Right ventricle myocardium inferior (tissue), 1 donor: ENCODE measurements at regions not wholly inside any gene's neighbourhood (a gene's known extent, or its start where the extent isn't known, plus 50 kb on each side); places are given as distances from the start of the nearest gene placed in this dataset.
"Not testable (repeated sequence)": the region's sequence is repeated elsewhere in the genome, so short reads cannot be mapped to it uniquely, and the experiment has no call there.

ENCODE experiments used
- ATAC-seq: fragments of 200-7000 bp; cut with Tn5 transposase; one replicate; pipeline ENCODE4 v1.9.1; 2020; ENCODE audit warnings: mild to moderate bottlenecking, moderate library complexity
- DNase-seq: peaks from one replicate; pipeline ENCODE4 v3.0.0; 2021; ENCODE audit errors: missing footprints
- intact Hi-C: fragments of 100-400 bp; cut with DNase I; formaldehyde crosslinking; loops from one replicate; pipeline ENCODE4 v1.11.0; 2022
- donor health status: DM: no; HTN: yes; CAD: no; lungs with severe emphysema.

DNA sequence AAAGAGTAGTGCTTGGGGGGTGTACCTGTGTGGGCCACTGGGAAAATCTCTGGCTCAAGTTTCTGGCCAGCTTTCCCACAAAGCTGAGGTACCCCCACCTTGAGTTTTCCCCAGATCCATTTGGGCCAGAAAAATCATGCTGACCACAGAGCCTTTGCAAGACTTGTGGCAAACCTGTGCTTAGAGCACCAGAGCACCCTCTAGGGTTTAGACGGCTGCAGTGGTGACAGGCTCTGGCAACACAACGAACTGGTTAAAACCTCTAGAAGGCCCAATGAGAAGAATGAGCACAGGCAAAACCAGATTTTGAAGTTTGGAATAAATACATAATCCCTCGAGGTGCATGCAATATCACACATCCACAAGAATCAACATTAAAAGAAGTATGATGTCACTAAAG lies 290.7 kb upstream of the FOLH1 start:
- DNase-seq (no peak), ATAC-seq (no peak)

DNA sequence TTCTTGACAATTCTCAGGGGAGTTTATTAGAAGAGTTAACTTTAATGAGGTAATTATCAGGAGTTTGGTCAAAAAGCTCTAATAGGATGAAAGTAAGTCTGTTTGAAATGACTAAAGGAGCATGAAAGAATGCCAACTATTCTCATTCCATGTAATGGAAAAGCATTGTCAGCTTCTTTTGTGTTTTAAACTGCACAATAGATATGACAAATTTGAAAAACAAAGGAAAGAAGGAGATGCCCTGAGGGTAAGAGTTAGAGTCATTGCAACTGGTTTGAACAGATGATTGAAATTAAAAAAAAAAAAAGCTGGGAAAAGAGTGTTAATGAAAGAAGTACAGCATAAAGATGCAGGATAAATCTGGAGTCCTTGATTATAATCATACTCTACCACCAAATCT lies 296.8 kb upstream of the FOLH1 start:
- intact Hi-C loops = no loop called here
- no peak for DNase-seq
- no peak for ATAC-seq

More for the DNA sequence above, 290.7 kb upstream of the FOLH1 start:
- intact Hi-C loops = no loop called here

DNA sequence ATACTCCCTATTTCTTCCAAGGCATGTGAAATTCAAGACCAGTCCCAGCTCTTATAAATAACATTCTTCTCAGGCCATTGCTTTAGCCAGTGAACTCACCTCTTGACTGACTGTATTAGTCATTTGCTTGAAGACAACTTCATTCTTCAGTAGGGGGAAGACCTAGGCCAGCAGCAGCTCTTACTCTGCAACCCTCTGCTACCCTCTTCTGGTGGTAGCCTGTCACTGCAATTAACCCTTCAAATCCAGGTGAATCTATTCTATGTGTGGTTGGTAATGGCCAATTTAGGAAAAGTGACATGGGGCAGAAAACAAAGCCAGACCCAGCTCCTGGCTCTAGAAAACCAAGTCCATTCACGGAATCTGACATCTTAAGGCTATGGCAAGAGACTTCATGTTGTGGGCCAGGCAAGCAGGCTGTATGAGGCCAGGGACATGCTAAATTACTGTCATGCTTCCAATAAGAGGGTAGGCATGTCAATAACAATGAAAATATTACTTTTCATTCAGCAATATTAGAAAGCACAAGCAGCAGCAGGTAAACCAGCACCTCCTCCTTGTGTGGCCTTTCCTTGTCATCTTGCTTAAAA lies 317.9 kb upstream of the FOLH1 start:
- not testable (repeated sequence) for DNase-seq
- intact Hi-C loops = loop anchor here (5.0 kb wide), 1 partner anchor 294 kb away; no protein-coding TSS in a partner anchor
- peak; percentile 48 for ATAC-seq

DNA sequence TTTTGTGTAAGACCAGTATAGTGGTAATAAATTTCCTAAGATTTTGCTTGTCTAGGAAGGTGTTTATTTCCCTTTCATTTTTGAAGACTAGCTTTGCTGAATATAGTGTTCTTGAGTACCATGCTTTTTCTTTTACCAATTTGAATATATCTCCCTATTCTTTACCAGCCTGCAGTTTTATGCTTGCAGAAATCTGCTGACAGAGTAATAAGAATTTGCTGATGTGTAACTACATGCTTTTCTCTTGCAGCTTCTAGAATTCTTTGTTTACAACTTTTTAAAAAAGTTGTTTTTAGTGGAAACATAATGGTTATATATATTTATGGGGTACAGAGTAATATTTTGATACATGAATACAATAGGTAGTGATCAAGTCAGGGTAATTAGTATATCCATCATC lies 324.8 kb upstream of the FOLH1 start:
- intact Hi-C loops = no loop called here
- DNase-seq (no peak), ATAC-seq (no peak)

DNA sequence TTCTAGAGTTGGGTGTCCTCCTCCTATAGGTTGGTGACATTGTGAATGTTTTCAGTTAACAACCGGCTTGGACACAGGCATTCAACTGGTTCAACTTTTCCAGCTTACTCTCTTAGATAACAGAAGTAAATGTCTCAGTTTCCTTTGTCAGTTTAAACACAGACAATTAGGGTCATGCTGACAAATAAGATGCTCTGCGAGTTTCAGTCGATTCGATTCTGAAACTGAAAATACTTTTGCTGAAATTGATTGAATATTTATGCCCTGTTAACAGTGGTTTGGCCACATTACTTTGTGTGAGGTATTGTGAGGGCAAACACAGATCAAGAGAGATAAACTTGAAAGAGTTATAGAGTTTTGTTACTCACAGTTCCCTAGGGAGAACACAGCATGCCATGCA lies 330.5 kb upstream of the FOLH1 start:
- ATAC-seq, DNase-seq, intact Hi-C loops: not testable (repeated sequence)

DNA sequence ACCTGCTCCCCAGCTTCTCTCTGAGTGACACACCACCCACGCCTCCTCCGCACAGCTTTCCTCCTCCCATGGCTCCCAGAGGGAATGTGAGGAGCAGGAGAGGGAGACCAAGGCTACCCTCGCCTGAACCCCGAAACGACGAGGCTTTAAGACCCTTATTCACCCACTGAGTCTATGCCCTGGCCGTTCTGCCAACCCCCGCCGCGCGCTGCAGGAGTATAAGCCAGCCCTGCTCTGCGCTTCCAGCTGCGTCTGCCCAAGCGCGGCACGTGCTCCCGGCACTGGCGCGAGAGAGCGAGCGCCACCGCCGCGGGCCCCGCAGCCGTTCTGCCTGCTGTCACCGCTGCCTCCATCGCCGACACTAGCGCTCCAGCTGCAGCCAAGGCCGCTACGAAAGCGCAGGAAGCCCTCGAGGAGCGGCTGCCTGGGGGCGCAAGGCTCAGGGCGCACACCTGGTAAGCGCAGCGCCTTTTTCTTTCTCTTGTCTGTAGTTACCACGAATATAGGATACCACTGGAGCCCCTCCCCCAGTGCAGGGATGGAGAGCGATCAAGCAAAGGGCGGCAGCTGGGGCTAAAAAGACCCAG lies 350.0 kb upstream of the FOLH1 start:
- intact Hi-C loops, ATAC-seq, DNase-seq: not testable (repeated sequence)

DNA sequence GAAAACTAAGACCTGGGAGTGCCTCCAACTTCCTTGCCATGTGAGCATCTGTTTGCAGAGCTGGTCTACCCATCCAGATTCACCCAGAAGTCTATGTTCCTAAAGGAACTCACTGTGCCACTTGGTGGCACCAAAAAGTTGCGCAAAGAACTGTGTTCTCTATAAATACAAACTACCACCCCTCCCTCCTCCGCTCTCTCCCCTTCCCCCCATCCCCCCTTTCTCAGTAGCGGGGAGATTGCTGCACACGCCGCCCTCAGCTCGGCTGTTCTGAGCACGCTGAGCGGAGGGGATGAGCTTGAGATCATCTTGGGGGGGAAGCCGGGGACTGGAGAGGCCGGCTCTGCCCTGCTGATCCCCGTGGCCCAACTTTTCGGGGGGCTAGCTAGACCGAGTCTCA lies 352.2 kb upstream of the FOLH1 start:
- ATAC-seq, intact Hi-C loops, DNase-seq: not testable (repeated sequence)

DNA sequence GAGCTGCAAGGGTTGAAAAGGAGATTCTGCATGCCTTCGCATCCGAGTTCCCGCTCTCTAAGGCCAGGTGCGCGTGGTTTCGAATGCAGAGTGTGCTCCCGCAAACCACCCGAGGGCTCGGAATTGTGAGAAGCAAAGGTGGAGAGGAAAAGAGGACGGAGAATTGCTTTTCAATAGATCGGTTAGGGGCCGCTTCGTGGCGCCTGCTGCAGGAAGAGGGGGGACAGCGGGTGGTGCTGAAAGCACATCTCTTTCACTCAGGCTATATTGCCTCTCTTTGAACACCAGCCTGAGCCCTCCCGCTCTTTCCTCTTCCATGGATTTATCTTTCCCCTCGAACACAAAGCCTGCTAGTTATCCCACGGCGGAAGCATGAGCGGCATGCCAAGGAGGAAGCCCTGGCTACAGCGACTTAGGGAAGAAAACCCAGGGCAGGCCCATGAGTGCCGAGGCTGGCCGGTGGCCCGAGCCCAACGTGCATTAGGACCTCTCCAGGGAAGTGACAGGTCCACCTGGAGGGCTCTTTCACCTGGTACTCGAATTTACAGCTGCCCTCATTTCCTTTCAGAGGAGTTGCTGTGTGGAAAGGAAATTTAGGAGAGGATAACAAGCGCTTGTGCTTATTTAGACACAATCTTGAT lies 353.0 kb upstream of the FOLH1 start:
- intact Hi-C loops, ATAC-seq: not testable (repeated sequence)
- peak; percentile 48 for DNase-seq

DNA sequence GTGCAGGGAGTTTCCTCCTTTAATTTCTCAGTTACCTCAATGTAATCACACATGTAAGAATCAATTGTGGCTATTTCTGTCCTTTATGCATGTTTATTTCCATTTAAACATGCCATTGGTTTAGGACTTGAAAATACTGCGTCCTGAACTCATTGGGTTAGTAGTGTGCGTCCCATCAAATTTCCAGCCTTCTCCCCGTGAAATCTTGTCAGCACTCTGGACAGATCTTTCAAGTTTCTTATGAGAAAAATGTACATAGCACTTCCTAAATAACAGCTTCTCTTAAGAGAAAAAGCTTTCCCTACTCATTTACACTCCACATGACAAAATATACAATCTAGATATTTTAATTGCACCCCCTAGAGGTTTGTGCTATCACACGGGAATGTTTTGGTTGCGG lies 353.9 kb upstream of the FOLH1 start:
- ATAC-seq, intact Hi-C loops, DNase-seq: not testable (repeated sequence)

DNA sequence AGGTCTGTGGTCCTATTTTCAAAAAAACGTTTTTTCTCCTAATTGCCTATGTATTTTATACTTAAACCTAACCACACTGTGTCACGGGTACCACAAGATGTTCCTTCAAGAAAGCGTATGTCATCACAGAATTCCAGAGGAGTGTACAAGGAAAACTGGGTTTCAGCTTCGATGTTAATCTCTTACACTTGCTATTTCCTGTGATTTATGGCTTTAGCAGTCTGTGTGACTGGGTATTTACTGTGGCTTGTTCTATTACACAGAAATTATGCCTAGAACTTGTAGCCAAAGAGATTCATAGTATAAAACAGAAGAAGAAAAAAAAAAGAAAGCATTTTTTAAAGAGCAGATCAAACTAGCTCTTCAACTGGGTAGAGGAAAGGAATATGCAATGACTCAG lies 371.1 kb upstream of the FOLH1 start:
- intact Hi-C loops, ATAC-seq, DNase-seq: not testable (repeated sequence)

DNA sequence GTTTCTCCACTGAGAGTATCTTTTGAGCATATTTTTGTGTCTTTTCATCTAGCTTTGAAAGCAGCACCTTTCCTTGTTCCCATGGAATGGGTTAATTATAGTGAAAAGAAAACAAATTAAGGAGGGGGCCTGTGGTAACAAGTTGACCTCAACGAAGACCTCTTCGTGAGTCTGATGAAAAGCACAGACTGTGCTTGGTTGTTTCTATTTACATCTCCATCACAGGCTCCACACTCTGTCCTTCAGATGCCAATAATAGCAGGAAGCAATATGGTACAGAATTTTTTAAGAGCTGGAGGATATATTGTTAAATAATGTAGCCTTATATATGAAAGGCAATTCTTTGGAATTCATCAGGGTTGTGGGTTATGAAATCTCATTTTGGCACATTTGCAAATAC lies 366.7 kb upstream of the OR4C13 start:
- peak; percentile 56 for ATAC-seq

DNA sequence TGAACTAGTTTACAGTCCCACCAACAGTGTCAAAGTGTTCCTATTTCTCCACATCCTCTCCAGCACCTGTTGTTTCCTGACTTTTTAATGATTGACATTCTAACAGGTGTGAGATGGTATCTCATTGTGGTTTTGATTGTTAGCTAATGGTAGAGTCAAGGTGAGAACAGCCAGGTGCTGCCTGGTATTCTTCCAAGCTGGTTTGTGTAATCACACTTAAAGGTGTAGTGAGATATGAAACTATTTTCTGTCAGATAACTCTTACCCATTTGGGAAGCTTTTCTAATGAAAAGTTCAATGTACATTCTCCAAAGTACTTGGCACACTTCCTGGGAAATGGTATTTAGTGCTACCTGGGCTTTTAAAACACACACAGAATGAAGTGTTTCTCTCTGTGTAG lies 343.3 kb upstream of the OR4C13 start:
- DNase-seq, ATAC-seq, intact Hi-C loops: not testable (repeated sequence)

More for the DNA sequence above, 366.7 kb upstream of the OR4C13 start:
- DNase-seq, intact Hi-C loops: not testable (repeated sequence)

DNA sequence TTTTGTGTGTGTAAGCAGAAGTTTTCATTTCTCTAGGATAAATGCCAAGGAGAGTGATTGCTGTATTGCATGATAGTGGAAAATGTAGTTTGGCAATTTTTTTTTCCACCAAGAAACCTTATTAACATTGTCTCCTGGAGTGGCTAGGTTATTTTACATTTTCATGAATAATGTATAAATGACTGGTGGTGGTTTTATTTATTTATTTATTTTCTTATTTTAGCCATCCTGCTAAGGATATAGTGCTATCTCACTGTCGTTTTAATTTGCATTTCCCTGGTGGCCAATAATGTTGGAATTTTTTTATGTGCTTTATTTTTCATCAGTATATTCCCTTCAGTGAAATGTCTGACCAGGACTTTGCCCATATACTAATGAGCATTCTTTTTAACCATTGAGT lies 328.3 kb upstream of the OR4C13 start:
- DNase-seq, intact Hi-C loops, ATAC-seq: not testable (repeated sequence)

DNA sequence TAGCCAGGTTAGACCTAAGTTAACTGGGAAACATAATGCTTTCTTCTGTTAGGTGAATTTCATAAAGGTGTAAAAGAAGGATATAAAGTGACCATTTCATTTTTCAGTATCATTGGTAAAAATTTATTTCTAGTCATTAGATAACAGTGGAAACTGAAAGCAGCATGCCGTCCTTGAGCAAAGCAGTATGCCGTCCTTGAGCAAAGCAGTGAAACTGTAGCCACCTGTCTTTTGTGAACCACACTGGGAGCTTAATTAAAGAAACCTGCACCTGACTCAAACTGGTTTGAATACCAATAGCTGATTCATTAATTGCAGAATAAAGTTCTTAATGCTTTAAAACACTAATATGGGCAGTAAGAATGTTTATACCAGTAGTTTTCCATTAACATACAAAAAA lies 281.5 kb upstream of the OR4C13 start:
- DNase-seq, intact Hi-C loops, ATAC-seq: not testable (repeated sequence)

DNA sequence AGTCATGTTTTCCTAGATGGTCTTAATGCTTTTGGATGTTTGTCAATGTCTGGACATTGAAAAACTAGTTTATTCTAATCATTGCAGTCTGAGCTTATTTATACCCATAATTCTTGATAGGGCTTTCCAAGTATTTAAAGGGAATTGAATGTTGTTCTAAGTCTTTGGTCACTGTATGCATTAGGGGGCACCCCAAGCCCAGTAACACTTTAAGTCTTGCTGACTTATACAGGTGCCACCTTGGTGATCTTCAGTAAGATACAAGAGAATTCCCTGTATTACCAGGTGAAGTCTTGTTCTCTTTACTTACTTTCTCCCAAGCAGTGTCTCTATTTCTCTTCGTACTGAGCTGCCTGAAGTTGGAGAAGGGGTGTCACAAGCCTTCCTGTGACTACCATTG lies 250.1 kb upstream of the OR4C13 start:
- DNase-seq, intact Hi-C loops, ATAC-seq: not testable (repeated sequence)

DNA sequence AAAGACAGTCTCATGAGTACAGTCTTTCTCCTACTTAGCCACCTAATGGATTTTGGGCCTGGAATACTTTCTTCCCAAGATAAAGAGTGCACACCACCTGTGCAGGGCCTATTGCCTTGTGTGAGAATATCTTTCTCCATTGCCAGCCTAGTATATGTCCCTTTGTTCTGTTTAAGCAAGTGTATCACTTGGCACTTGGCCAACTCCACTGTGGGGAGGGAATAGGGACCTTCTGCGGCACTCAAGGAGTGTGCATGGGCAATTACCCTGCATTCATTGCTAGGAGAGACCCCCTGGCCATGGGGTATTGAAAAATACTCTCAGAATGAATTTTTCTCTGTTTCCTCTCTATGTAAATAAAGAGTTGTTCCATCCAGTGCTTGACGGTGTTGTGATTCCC lies 201.7 kb upstream of the OR4C13 start:
- ATAC-seq, DNase-seq, intact Hi-C loops: not testable (repeated sequence)

DNA sequence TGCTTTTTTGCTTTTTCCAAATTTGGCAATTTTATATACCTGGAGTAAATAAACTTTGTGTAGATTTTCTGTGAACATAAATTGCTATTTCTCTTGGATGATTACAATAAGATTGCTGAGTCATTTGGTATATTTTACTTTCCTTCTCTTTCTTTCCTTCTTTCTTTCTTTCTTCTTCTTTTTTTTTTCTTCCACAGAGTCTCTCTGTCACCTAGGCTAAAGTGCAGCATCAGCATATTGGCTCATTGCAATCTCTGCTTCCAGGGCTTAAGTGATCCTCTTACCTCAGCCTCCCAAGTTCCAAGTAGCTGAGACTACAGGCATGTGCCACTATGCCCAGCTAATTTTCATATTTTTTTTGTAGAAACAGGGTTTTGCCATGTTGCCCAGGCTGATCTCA lies 201.2 kb upstream of the OR4C13 start:
- intact Hi-C loops, ATAC-seq, DNase-seq: not testable (repeated sequence)

DNA sequence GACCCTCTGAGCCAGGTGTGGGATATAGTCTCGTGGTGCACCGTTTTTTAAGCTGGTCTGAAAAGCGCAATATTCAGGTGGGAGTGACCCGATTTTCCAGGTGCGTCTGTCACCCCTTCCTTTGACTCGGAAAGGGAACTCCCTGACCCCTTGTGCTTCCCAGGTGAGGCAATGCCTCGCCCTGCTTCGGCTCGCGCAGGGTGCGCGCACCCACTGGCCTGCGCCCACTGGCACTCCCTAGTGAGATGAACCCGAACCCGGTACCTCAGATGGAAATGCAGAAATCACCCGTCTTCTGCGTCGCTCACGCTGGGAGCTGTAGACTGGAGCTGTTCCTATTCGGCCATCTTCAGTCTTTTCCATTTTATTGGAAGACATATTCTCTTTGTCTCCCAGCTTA lies 171.4 kb upstream of the OR4C13 start:
- ATAC-seq, intact Hi-C loops, DNase-seq: not testable (repeated sequence)

DNA sequence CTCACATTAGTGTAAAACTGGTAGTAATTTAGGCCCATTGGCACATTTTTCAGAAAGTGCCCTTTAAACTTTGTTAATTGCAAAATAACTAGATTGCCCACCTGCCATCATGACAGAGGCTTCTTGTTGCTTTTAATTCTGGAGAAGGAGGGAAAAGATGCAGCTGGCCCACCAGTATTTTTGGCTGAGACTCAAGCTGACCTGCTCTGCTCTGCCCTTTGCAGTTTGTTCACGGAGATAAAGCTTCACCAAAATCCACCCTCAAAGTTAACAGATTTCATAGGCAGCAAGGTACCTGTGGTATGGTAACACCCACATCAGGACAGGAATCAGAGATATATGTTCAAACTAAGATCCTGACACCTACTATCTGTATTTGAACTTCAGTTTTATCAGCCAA lies 170.2 kb upstream of the OR4C13 start:
- intact Hi-C loops, DNase-seq, ATAC-seq: not testable (repeated sequence)

DNA sequence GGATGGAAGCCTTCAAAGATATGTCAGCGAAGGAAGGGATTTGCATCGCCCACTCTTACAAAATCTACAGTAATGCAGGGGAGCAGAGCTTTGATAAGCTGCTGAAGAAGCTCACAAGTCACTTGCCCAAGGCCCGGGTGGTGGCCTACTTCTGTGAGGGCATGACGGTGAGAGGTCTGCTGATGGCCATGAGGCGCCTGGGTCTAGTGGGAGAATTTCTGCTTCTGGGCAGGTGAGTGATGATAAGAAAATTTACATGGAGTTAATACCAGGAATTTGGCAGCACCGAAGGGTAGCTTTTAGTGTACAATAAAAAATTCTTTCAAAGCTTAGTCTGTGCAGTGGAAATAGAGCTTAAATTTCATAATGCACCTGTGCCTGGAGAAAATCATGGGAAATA lies 168.3 kb upstream of the OR4C13 start:
- DNase-seq, intact Hi-C loops, ATAC-seq: not testable (repeated sequence)
